ENCODE measurements at regions not wholly inside any gene's neighbourhood (a gene's known extent, or its start where the extent isn't known, plus 50 kb on each side); places are given as distances from the start of the nearest gene placed in this dataset.

DNA sequence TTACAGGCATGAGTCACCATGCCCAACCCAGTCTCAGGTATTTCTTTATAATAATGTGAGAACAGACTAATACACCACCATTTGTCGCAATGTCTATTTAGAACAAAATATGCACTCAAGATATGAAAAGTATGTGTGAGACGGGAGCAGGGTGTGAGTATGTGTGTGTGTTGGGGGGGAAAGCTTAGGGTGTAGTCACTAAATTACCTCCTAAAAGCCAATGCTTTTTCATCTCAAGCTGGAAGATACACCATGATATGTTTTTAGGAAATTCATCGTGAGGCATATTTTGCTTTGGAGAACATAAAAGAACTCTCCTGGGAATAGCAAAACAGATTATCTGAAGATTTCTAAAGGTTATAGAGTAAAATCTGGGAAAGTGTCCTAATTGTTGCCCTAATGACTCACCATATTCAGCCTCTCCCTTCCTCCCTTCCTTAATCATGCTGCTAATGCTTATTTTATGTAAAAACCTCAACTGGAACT lies 262.7 kb downstream of the PDHA2 start:
- no peak for DNase-seq

DNA sequence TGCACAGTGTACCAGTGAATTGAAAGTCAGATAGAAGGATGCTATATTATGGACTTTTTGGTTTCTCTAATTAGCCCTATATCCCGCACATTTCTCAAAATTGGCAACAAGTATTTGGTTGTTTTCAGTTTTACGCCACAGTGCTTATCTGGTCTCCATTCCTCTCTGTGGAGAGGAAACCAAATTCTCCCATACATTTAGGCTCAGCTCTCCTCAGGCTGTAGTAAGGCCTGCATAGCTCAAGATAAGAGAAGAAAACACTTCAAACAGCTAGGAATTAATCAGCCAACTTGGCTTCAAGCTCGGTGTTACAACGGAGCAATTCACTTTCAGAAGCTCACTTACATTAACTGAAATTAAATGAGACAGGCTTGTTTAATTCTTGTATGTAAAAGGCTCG lies 263.2 kb downstream of the PDHA2 start:
- DNase-seq, result peak; percentile 81

DNA sequence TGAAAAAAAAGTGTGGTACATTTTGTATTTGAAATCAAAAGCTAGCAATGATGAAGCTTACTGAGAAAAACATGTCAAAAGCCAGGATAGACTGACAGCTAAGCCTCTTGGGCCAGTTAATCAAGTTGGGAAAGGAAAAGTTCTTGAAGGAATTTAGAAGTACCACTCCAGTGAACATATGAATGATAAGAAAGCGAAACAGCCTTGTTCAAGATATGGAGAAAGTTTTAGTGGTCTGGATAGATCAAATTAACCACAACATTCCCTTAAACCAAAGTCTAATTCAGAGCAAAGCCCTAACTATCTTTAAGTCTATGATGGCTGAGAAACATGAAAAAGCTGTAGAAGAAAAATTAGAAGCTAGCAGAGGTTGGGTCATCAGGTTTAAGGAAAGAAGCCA lies 268.3 kb downstream of the PDHA2 start:
- DNase-seq, result no peak

DNA sequence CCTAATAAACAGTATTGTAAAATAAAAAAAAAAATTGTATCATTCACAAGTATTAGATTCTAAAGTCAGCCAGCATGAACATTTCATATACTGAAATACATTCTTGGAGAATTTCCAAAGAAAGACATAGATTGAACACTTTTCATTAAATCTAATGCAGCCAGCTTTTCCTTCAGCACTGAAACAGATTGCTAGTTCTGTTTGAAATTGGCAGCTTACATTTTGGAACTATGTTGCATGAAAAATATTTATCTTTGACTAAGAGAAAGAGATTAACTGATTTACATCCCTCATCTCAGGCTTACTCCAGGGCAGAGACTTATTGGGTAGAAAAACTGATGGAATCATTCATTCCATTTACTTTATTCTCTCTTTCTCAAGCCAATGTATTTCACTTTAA lies 272.7 kb downstream of the PDHA2 start:
- DNase-seq, result no peak

DNA sequence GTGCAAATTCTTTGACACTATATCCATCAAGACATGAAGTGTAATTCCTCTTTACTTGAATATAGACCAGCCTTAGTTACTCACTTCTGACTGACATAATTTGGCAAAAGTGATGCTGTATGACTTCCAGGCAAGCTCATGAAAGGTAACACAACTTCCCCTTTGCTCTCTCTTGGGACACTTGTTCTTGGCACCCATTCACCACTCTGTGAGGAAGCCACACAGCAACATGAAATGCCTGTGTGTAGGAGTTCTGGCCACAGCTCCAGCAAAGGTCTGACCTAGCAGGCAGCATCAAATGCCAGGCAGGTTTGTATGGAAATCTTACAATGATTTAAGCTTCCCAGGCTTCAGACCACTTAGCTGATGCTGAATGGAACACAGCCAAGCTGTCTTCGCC lies 280.3 kb downstream of the PDHA2 start:
- no peak for DNase-seq

DNA sequence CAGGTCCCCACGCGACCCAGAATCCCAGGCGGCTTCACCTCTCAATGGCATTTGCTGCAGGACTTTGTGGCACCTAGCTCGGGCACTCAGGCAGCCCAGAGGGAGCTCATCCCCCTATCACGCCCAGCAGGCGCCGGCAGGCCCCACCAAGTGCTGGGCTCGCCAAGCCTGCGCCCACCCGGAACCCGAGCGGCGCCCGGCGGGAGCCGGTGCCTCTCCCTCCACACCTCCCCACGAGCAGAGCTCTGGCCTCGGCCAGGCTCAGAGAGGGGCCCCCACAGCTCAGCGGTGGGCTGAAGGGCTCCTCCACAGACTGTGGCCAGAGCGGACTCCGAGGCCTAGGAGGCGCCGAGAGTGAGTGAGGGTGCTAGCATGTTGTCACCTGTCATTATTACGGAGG lies 286.3 kb downstream of the PDHA2 start:
- DNase-seq, result no peak

DNA sequence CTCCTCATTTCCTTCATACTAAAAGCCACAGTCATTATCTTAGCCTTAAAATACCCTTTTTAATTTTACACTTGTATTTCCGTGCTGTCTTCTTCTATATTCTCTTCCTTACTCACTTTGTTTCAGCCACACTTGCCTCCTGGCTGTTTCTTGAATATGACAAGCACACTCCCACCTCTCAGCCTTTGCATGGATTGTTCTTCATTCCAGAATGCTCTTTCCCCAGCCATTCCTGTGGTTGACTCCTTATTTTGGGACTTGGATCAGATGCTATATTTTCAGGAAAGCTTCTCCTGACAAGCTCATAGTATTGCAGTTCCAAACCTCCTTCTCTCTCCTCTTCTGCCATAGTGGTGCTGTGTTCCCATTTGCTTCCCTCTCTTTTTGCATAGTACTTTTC lies 291.3 kb downstream of the PDHA2 start:
- no peak for DNase-seq

DNA sequence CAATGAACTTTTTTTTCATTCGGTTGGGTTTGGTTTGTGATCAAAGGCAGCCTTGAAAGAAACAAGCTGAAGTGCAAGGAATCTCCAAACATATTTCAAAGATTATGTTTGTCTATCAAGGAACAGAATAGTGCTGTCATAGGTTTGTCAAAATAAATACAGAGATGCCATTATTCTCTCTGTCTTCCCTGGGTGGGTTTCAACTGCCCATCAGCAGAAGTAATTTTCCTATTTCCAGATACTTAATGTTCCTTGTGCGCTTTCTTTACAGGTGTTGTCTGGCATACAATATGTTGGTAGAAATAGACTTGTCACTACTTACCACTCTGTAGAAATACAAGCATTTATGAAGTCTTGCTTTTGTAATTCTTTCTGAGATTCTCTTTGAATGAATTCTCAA lies 294.9 kb downstream of the PDHA2 start:
- DNase-seq, result no peak

DNA sequence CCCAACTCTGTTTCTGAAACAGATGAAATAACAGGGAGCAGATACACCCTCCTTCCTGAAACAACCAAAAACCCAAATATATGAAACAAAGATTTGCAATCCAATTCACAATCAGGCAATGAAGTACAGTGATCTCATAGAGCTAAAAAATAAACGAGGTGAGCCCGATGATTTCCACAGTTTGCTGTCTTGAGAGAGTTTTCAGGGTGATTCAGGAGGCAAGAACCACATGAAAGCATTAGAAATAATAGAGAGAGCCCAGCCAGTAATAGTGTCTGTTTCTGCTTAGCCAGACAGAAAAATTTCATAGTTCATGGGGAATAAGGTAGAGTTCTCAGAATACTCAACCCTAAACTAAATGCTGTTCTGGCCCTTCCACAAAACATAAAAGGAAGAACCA lies 296.2 kb downstream of the PDHA2 start:
- no peak for DNase-seq

DNA sequence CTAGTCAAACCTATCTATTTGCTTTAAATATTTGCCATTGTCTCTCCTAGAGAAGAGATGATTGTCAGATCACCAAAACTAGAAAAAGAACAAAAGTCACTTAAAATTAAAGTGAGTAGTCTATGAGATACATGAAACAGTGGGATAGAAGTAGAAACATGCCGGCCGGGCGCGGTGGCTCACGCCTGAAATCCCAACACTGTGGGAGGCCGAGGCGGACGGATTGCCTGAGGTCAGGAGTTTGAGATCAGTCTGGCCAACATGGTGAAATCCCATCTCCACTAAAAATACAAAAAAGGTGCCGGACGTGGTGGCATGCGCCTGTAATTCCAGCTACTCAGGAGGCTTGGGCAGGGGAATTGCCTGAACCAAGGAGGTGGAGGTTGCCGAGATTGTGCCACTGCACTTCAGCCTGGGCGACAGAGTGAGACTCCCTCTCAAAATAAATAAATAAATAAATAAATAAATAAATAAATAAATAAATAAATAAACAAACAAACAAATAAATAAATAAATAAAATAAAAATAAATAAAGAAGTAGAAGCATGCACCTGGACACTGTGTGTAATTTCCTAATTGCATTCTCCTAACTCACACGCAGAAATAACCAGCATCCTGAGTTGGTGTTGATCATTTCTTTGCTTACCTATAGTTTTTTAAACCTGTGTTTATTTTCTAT lies 299.5 kb downstream of the PDHA2 start:
- DNase-seq, result no peak

DNA sequence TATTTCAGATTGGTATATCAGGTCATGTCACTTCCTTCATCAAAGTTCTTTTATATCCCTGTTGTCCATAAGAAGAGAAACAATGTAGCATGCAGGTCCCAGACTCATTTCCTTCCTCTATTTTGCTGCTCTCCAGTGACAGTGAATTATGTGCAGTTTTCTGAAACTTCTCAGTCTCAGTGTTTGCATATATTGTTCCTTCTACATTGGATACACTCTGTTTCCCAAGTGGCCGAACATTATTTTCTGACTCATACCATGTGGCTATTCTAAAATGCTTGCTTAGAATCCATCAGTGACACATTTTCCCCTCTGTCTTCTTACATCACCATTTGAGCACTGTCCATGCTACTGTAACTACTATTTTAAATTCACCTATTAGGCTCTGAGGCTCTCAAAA lies 305.7 kb downstream of the PDHA2 start:
- no peak for DNase-seq

DNA sequence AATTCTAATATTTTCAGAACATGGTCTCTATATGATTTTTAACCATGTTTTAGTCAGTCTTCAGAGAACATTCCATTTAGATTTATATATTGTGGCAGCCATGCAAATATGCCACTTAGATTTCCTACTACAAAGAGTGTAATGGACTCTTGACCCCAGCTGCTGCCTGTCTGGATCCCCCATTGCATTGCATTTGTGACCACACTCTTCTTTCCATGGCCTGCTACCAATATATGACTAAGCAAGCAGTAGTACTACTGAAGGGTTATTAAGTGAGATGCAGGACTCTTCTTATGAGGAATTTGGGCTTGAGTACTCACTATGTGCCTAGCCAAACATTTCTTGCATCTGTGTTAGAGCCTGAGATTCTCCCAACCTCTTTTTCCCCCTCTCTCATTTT lies 306.8 kb downstream of the PDHA2 start:
- no peak for DNase-seq

DNA sequence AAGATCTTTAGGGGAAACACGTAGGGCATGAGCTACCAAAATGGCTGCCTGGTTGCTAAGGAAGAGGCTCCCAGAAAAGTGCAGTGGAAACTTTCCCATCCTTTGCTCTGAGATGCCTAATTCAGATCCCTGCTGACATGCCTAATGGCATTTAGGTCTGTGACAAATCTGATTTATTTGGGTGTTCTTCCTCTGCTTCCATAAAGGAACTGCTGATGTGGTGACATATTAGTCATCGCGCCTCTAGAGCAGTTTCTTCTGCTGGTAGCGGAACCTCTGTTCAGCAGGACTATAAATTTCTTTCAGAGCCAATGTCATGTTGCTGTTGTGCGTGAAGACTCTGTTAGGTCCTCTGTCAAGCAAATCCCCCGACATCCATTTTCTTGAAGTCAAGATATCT lies 310.0 kb downstream of the PDHA2 start:
- DNase-seq, result no peak

DNA sequence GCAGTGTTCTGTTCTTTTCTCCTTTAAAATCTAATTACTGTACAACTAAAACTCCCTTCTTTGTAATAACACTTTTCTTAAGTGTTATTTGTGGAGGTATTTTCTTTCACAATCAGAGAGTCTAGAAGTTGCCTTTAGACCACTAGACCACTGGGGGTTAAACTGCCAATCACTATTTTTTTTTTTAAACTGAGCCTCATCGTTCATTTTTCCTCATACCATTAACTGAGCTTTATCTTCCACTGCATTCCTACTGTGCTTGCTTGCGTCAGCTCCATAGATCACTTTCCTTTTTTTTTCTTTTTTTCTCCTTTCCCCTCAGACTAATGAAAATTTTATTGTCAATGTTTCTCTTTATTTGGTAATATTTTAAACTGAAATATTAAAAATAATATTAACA lies 310.6 kb downstream of the PDHA2 start:
- DNase-seq, result no peak

DNA sequence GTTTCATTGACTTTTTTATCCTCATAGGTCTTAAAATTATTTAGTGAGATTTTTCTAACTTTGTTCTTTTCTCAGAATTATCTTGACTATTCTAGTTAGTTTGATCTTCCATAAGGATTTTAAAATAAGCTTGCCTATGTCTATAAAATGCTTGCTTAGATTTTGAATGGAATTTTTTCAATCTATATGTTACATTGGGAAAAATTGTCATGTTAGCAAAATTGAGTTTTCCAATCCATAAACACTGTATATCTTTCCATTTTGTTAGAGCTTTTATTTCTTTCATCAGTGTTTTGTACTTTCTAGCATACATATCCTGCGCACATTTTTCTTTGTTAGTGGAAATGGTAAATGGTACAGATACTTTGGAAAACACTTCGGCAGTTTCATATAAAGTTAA lies 312.9 kb downstream of the PDHA2 start:
- no peak for DNase-seq

DNA sequence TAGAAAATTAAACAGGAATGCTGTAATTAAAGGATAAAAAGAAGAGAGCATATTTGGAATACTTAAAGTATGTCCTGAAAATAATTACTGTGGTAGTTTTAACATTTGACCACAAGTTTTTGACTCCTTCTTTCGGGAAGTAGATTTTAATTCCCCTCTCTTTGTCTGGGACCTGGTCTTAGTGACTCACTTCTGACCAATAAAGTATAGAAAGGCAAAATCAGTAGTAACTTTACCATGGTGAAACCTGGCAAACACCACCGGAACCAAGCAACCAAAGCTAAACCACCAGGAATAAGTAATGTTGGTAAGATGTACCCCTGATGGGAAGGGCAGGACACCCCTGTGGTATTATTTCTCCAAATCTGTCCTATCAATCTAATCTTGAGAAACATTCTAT lies 314.8 kb downstream of the PDHA2 start:
- no peak for DNase-seq

DNA sequence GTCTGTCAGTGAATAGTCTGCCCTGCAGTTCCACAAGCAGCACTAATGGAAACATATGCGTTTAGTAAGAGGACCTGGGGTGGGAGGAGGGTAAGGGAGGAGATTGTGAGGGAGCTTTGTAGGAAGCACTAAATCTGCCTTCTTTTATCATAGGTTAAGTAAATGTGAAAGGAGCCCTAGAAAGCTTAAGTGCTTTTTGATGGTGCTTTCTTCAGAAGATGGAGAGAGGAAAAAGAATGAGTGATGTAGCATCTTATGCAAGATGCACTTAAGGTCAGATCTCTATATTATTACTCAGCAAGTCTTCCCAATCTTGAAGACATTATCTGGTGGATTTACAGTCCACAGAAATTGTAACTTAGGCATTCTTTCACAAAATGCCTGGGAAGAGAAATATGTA lies 322.7 kb downstream of the PDHA2 start:
- no peak for DNase-seq

DNA sequence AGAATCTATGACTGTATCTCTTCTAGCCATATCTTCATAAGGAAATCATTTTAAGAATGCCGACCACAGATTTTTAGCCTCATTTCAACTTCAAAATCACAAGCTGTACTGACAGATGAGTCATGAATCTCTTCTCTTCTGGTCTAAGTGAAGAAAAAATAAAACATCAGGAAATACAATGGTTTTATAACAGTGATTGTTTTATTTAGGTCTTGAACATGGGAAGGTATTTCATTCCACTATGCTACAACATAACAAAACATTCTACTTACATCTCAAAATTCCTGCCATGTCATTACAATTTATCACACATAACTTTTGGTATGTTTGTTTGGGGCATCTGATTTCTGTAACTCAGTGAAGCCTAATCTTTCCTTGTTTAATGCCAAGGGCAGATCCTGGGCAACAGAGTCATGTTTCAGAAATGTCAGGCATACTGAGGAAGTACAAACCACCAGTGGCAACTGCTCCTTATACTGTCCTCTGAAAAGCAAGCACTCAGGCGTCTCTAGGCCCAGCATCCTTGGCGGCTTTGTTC lies 325.0 kb downstream of the PDHA2 start:
- no peak for DNase-seq

DNA sequence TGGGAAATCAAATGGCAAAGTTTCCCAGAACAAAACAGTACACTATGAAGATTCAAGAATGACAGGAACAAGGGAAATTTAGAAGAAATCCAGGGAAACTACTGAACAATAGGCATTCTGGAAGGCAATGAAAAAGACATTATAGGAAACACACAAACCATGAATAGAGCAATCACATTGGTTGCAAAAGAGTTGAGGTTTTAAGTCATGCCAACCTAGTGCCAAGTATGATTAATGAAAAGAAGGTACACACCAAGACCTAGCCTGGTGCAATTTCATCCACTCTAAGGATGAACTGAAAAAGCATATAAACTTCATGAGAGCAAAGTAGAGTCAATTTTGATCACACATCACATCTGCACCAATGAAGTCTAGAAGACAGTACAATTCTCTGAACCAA lies 326.9 kb downstream of the PDHA2 start:
- DNase-seq, result no peak

DNA sequence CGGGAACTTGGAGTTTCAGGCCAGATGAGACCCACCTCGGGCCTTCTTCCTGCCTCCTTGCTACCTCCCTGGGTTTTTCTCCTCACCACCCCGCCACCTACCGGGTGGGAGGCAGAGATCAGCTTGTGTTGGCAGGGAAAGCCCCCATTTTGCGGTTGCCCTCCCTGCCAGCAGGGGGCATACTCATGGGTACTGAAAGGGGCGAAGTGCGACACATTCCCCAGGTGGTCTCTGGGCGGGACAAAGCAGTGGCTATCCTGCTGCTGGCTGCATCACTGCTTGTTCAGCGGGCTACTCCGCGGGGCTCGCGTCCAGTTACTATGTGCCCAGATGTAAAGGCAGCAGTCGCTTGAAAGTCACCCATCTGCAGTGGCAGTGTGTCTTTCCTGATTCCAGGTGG lies 330.3 kb downstream of the PDHA2 start:
- no peak for DNase-seq

DNA sequence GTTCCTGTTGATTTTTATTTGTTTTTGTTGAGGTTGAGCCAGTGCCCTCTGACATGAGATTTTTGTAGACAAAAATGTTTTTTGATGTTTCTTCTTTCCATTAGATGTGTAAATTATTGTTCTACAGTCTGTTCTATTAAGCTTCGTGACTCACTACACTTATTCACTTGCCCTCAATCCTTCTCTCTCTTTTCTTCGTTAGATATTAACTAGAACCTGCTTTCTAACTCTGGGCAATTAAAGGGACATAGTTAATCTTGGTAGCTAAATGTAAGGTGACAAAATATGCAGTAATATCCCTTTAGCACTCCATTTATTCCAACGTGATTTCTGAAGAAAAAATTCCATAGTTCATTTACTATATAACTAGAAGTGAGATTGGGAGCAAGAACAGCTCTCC lies 333.9 kb downstream of the PDHA2 start:
- no peak for DNase-seq

DNA sequence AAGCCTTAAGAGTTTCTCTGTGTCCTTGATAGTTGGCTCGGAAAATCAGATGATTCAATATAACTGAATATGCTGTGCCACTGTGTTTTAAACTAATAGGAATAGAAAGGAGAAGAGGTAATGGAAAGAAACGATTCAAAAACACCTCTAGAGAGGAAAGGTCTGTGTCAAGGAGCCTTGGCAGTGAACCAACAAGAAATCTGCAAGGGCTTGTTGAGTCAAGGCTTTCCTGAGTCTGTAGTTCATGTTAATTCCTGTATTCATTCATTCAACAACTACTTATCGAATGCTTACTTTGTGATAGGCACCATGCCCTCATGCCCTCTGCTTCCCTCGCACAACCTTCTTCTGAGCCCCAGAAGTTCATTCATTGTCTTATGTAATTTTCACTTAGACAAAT lies 336.0 kb downstream of the PDHA2 start:
- DNase-seq, result no peak

DNA sequence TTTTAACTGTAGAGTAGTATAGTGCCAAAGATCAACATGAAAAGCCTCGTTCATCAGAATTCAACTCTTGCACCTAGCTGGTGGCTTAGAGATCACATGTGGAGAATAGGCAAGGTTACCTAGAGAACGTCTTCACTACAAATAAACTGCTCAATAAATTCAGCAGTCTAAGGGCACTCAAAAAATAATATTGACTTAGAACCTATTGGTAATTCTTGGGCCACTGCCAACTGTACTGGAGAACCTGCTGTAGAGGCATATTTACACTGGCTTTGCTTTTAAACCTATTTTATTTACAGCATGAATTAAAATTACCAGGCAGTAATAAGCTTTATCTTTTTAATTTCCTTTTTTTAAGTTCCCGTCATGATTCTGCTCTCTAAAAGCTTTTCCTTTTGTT lies 343.7 kb downstream of the PDHA2 start:
- DNase-seq, result no peak

DNA sequence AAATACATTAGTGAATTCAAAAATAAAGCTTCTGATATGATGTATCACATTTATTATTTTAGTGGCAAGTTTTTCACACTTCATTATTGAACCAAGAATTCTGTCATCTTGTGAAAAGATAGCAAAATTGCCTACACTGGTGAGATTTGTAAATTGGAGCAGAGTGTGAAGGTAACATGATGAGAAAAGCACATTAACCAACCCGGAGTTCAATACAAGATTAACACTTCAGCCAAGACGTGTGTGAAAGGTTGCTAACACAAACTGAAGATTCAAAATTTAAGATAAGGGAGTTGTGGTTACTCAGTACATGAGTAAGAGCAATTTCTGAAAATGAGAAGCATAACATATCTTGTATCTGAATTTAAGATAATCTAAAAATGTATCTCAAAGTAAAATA lies 346.7 kb downstream of the PDHA2 start:
- DNase-seq, result no peak

DNA sequence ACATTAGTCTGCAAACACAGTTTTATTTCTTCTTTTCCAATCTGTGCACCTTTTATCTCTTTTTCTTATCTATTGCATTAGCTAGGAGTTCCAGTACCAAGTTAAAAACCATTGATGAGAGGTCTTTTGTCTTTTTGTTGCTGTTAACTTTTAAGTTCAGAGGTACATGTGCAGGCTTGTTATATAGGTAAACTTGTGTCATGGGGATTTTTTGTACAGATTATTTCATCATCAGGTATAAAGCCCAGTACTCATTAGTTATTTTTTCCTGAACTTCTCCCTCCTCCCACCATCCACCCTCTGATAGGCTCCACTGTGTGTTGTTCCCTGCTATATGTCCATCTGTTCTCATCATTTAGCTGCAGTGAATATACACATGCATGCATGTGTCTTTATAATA lies 349.9 kb downstream of the PDHA2 start:
- DNase-seq, result no peak

Measured in hematopoietic multipotent progenitor cell treated with erythropoietin and hydrocortisone succinate and interleukin-3 and kit ligand, for 8 days (in vitro differentiated cells).